ENCODE measurements at regions not wholly inside any gene's neighbourhood (a gene's known extent, or its start where the extent isn't known, plus 50 kb on each side); places are given as distances from the start of the nearest gene placed in this dataset.

DNA sequence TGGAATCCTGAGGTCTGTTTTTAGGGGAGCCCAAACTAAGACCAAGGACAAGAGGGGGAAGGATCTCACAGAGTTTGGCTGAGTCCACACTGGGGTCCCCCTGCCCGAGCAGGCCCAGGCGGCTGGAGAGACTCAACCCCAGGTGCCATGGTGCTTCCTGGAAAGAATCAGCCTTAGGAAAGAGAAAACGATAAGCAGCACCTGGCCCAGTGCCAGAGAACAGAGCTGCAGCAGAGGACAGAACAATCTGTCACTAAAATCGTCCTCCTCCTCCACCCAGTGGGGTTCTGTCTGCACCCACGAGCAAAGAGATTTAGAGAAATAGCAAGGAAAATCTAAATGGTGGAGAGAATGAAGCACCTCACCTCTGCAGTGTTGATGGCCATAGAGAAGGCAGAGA is 470.5 kb downstream of the BCOR start:
- no peak for DNase-seq (ENCODE audit: low read depth, low spot score)

GRCh38 chrX:39629001-39629400 is 468.8 kb downstream of the BCOR start:
- no peak for DNase-seq (ENCODE audit: low read depth, low spot score)

- DNase-seq (ENCODE audit: low read depth, low spot score): no peak
Measured at GRCh38 chrX:39630344-39630743, 467.4 kb downstream of the BCOR start.

DNA sequence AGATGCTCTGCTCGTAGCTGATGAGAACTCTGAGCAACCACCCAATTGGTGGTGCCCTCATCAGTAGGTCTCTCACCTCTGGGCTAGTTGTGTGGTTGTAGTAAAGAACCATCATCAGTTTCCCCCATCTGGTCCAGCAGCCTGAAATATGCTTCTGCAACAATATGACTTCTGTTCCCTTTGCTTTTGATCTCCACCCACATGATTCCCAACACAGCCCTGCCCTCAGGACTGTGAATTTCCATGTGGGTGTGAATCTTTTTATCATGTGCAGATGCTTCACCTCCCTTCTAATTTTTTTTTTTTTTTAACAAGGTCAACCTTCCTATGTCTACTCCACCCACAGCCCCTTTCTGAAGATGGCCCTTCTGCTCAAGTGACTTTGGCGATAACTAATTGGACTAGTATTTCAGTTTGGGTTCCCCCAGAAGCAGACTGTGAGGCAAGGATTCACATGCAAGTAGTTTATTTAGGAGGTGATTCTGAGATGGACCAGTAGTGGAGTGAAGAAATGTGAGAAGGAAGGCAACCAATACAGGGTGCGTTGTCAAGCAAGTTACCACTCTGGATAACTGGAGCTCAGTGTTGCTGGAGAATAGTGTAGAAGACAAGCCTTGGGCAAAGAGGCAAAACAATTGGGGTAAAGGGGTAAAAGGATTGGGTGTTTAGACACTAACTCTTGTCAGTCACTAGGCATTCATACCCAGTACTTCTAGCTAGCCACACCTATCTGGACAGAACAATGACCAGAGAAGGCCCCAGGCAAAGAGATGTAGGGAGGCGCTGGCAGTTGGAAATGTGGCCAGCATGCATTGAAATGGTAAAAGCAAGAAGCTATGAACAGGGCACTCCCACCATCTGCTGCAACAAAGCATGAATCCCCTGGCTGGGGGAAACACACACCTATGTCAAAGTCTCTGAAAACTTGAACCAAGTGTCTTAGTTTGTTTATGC is 466.2 kb downstream of the BCOR start:
- DNase-seq (ENCODE audit: low read depth, low spot score): peak; percentile 55

DNA sequence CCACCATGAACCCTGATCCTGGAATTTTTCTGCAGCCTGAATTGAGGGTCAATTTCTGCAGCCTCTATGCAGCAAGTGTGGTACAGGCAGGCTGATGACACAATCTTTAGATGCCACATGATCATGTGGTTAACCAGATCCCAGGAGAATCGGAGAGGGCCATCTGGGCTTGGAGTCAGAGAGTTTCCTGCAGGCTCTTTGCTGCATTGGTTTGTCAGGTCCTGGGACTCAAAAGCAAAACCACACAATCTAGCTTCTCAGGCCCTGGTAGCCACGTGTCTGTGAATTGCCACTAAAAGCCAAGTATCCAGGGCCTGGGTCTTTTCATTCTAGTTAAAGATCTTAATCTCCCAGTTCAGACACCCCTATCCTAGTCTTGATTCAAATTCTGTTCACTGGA is 464.5 kb downstream of the BCOR start:
- no peak for DNase-seq (ENCODE audit: low read depth, low spot score)

DNA sequence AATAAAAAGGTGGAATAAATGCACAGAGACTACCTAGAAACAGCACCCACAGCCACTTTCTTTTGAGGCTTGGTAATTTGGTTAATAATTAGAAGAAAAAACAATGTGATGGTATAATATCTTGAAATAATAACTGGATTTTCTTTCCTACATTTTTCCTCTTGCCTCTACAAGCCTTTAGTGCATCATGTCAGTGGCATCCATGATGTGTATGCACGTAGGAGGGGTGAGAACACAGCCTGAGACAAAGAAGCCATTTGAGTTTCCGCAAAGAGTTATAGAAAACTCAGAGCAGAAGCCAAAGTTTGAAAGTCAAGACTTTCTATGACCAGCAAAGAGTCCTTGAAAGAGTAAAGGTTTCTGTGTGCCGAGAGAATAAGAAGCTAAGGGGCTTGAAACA is 461.3 kb downstream of the BCOR start:
- no peak for DNase-seq (ENCODE audit: low read depth, low spot score)

- no peak for DNase-seq (ENCODE audit: low read depth, low spot score)
Measured at GRCh38 chrX:39638526-39638925, 459.2 kb downstream of the BCOR start.

GRCh38 chrX:39639871-39640270 is 457.9 kb downstream of the BCOR start:
- DNase-seq (ENCODE audit: low read depth, low spot score): no peak

- DNase-seq (ENCODE audit: low read depth, low spot score): no peak
Measured at GRCh38 chrX:39640866-39641265, 456.9 kb downstream of the BCOR start.

- DNase-seq (ENCODE audit: low read depth, low spot score): no peak
Measured at GRCh38 chrX:39642071-39642470, 455.7 kb downstream of the BCOR start.

- no peak for DNase-seq (ENCODE audit: low read depth, low spot score)
Measured at GRCh38 chrX:39643550-39643949, 454.2 kb downstream of the BCOR start.

GRCh38 chrX:39645178-39645895 is 452.4 kb downstream of the BCOR start:
- DNase-seq (ENCODE audit: low read depth, low spot score): peak; percentile 30

DNA sequence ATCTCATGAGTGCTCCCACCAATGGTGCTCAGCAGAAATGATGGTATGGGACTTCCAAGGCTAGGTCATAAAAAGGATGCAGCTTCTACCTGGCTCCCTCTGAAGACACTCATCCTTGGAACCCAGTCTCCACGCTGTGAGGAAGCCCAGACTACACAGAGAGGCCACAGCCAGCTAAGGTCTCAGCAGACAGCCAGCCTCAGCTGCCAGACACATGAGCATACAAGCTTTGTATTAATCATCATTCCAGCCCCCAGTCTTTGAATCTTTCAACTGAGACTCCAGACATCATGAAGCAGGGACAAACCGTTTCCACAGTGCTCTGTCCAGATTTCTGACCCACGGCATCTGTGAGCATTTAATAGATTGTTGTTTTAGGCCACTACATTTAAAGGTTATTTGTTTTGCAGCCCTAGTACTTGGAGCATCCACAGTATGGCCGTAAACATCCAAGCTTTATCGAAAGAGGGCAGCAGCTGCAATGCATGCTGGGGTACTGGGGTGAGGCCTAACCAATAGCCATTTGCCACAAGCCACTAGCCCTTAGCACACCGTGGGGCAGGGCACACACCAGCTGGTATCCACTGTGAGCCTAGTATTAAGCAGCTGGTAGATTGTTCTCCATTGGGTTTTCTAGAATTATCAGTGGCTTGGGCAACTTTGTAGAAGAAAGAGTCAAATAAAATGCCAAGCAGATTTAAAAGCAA is 449.1 kb downstream of the BCOR start:
- DNase-seq (ENCODE audit: low read depth, low spot score): no peak

GRCh38 chrX:39650768-39651347 is 446.9 kb downstream of the BCOR start:
- DNase-seq (ENCODE audit: low read depth, low spot score): no peak

GRCh38 chrX:39652336-39652735 is 445.4 kb downstream of the BCOR start:
- DNase-seq (ENCODE audit: low read depth, low spot score): peak; percentile 81

DNA sequence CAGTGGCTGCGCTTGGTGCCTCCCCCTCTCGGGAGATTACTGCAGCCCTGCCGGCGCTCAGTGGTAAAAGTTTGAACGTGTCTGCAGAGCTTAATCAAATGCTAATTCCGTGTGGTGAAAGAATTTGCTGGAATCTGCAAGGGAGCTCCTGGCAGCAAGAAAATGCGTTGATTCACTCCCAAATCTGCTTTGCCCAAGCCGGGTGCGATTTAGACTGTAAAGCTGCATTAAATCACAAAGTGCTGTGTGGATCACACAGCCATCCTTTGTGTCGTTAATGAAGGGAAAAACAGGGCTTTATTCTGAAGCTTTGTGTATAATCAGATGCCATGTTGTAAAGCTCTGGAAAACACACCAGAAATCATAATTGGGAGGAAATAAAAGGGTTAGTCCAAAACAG is 444.1 kb downstream of the BCOR start:
- DNase-seq (ENCODE audit: low read depth, low spot score): peak; percentile 43

- DNase-seq (ENCODE audit: low read depth, low spot score): no peak
Measured at GRCh38 chrX:39654183-39654925, 443.4 kb downstream of the BCOR start.

DNA sequence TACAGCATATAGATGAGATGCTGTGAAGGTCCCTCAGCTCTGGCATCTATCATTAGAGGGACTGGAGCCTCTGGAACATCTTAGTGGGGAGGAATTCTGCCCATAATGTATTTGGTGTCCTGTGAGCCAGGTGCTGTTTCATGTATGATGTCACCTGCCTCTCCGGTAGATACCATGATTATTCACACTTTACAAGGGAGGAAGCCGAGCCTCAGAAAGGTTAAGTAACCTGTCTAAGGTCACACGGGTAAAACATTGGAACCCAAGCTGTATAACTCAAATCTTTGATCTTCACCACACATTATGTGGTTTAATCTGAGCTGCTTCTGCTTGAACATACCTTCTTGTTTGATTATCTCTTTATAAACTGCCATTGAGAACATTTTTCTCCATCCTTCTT is 442.8 kb downstream of the BCOR start:
- DNase-seq (ENCODE audit: low read depth, low spot score): no peak

DNA sequence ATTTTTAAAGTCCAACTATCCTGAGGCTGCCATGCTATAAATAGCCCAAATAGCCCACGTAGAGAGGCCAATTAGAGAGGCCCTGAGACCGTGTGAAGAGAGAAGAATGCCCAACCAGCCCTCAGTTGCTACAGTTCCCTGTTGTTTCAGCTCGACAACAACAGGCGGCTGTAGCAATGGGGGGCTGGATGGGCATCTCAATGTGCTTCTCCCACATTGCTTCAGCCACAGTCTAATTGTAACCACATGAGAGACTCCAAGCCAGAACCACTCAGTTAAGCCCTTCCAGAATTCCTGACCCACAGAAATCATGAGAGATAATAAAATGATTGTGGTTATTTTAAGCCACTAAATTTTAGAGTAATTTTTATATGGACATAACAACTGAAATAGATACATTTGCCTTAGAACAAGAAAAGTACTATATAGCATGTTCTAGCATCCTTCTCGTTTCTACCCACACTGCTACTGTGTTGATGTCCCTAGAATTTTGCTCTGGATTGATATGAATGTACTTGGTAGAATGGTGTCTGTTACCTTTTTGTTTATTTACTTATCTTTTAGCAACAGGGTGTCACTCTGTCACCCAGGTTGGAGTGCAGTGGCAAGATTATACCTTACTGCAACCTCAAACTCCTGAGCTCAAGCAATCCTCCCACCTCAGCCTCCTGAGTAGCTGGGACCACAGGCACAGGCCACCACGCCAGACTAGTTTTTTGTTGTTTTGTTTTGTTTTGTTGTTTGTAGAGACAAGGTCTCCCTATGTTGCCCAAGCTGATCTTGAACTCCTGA is 436.4 kb downstream of the BCOR start:
- no peak for DNase-seq (ENCODE audit: low read depth, low spot score)

- DNase-seq (ENCODE audit: low read depth, low spot score): no peak
Measured at GRCh38 chrX:39665830-39666518, 431.8 kb downstream of the BCOR start.

Measured in ELF-1 (cell line).